HG03060 (cell line): ENCODE measurements at regions not wholly inside any gene's neighbourhood (a gene's known extent, or its start where the extent isn't known, plus 50 kb on each side); places are given as distances from the start of the nearest gene placed in this dataset.

Experiments used
- ATAC-seq: cut with Tn5 transposase; IDR thresholded peaks from one replicate; pipeline ENCODE4 v1.9.1; 2021; ENCODE audit warnings: low read depth, moderate number of reproducible peaks; ENCODE audit not compliant: unreplicated experiment

DNA sequence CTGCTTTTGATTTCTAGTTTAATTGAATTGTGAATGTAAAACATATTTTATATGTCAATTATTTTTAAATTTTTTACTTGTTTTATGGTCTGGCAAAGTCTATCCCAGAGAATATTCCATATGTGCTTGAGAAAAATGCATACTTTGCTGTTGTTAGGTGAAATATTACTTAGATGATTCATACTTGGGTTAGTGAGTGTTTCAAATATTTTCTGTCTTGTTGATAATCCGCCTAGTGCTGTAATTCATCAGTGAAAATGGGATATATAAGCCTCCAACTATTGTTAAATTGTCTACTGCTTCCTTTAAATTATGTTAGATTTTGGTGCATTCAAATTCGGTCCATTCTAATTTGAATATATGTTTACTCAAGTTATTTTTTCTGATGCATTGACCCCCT lies 395.5 kb downstream of the LRFN5 start:
- ATAC-seq: no peak

DNA sequence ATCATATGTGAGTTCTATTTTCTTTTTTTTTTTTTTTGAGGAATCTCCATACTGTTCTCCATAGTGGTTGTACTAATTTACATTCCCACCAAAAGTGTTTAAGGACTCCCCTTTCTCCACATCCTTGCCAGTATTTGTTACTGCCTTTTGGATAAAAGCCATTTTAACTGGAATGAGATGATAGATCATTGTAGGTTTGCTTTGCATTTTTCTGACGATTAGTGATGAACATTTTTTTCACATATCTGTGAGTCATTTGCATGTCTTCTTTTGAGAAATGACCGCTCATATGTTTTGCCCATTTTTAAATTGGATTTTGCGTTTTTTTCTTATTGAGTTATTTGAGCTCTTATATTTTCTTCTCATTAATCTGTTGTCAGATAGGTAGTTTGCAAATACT lies 394.8 kb downstream of the LRFN5 start:
- no peak for ATAC-seq

DNA sequence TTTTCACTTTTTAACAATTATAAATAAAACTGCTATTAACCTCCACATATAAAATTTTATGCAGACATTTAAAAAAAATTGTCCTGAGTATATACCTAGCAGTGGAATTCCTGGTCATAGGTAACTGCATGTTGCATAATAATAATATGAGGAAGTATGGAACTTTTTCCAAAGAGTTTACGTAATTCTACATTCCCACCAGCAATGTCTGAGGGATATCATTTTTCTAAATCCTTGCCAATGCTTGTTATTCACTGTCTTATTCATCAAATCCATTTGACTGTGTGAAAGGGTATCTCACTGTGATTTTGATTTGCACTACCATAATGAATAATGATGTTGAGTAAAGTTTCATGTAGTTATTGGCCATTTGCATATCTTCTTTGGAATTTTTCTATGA lies 393.8 kb downstream of the LRFN5 start:
- no peak for ATAC-seq

DNA sequence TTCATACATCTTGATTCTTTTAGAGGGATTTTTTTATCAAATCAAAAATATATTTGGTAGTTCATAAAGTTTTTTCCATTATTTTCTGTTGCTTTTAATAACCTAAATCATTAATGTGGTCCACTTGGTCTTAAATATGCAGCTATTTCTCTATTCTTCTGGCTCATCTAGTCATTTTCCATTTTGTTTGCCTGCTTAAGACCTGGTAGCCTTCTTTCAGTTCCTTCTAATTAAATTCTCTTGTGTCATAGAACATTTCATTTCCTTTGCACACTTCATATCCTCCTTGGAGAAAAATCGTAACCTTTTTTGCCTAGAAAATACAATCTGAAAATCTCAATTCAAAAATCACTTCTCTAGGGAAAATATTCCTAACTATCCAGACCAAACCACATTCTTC lies 387.0 kb downstream of the LRFN5 start:
- ATAC-seq: no peak

DNA sequence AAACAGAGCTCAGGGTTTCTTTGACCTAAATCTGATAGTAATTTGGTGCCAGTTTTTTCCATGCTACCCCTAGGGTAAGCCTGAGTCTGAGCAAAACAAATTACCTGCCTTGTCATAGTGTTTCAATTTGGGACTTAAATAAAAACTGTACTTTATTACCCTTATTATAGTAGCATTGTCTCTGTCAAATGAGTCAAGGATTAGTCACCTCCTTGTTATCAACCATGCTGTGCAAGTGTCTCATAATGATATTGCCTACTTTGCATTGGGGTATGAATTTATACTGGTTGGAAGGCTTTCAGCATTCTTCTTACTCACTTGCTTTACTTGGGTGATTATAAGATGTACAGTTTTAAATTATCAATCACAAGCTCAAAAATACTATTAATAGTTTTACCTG lies 380.0 kb downstream of the LRFN5 start:
- ATAC-seq: no peak

DNA sequence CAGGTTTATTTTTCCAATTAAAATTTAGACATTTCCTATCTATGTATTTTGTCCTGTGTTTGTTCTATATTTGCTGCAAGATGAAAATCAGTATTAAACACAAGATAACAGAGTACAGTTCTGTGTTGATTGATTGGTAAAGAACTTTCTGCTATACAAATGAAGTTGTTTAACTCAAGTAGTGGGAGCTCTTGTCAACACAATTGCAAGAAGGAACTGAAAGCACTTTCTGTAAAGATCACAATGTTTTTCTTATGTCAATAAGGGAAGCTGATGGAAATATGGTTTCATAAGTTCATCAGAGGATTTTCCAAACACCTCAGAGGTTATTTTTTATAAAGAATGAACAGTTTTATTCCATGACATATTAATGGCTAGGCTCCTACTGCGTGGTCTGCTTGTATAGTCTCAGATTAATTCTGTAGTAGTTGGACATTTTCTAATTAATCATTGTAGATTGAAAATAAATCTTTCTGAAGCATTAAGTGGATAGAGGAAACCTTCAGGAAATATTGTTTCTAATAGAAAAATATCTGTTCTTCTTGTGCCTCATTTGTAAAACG lies 379.5 kb downstream of the LRFN5 start:
- no peak for ATAC-seq

DNA sequence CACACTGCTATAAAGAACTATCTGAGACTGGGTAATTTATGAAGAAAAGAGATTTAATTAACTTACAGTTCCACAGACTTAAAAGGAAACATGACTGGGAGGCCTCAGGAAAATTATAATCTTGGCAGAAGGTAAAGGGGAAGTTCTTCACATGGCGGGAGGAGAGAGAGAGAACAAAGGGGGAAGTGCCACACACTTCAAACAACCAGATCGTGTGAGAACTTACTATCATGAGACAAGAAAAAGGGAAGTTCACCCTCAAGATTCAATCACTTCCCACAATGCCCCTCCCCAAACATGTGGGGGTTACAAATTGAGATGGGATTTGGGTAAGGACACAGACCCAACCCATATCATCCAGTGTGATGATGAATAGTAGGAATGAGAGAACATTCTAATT lies 366.5 kb downstream of the LRFN5 start:
- ATAC-seq: no peak

DNA sequence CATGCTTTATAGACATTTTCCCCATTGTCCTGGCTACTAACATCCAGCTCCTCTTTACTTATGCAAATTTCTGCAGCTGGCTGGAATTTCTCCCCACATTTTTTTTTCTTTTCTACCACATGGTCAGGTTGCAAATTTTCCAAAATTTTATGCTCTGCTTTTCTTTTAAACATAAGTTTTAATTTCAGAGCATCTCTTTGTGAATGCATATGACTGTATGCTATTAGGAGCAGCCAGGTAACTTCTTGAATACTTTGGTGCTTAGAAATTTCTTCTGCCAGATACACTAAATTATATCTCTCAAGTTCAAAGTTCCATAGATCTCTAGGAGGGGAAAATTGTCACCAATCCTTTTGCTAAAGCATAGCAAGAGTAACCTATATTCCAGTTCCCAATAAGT lies 365.9 kb downstream of the LRFN5 start:
- no peak for ATAC-seq

DNA sequence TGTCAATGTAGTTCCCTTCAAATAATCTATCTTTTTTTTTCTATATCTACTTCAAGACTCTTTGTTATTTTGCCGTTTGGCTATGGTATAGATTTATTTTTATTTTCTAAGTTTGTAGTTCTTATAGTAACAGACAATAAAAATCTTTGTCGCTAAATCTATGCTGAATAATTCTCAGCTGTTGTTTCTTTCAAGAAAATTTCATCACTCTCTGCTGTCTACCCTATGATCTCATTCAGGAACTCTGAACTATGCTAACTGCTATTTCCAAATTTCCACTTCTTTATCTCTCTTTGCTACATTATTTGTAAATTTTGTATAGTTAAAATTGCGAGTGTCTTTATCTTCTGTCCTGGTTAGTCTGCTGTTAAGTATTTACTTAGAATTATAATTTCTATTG lies 353.6 kb downstream of the LRFN5 start:
- no peak for ATAC-seq

DNA sequence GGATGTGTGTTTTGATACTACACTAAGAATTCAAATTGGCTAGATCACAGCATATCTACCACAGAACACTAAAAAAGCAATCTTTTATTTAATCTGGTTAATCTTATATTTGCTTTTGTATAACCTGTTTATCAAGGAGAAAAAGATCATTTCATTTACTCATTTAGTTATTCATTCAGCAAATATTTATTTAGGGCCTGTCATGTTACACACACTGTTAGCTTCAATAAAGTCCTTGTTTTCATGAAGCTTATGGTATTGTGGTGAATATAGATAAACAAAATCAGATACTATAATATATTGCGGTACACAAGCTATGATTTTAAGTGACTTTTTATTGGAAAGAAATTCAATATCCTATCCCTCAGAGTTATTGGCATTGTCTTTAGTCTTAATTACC lies 350.8 kb downstream of the LRFN5 start:
- ATAC-seq: no peak
